ENCODE measurements at regions not wholly inside any gene's neighbourhood (a gene's known extent, or its start where the extent isn't known, plus 50 kb on each side); places are given as distances from the start of the nearest gene placed in this dataset.

GRCh38 chr14:44767646-44768173 lies 194.0 kb downstream of the KLHL28 start:
- CTCF ChIA-PET = no interaction called here
- no peak for TF ChIP-seq CTCF (IDR thresholded peaks at IDR 0.05; ENCODE audit: control extremely low read depth, extremely low read depth, low read depth, missing control alignments)
- POLR2A ChIA-PET = no interaction called here
- DNase-seq (ENCODE audit: extremely low spot score) = no peak

GRCh38 chr14:44766285-44766684 lies 195.5 kb downstream of the KLHL28 start:
- no peak for TF ChIP-seq CTCF (IDR thresholded peaks at IDR 0.05; ENCODE audit: control extremely low read depth, extremely low read depth, low read depth, missing control alignments)
- no peak for DNase-seq (ENCODE audit: extremely low spot score)
- CTCF ChIA-PET = no interaction called here
- POLR2A ChIA-PET = no interaction called here

GRCh38 chr14:44763356-44763755 lies 198.4 kb downstream of the KLHL28 start:
- TF ChIP-seq CTCF (IDR thresholded peaks at IDR 0.05; ENCODE audit: control extremely low read depth, extremely low read depth, low read depth, missing control alignments) = no peak
- POLR2A ChIA-PET = no interaction called here
- CTCF ChIA-PET = no interaction called here
- no peak for DNase-seq (ENCODE audit: extremely low spot score)

- TF ChIP-seq CTCF (IDR thresholded peaks at IDR 0.05; ENCODE audit: control extremely low read depth, extremely low read depth, low read depth, missing control alignments) = no peak
- POLR2A ChIA-PET = no interaction called here
- no peak for DNase-seq (ENCODE audit: extremely low spot score)
- CTCF ChIA-PET = no interaction called here
Observed at GRCh38 chr14:44759277-44759676, 202.5 kb downstream of the KLHL28 start.

- ChIA-PET CTCF (no interaction called here), POLR2A (no interaction called here)
- TF ChIP-seq CTCF (IDR thresholded peaks at IDR 0.05; ENCODE audit: control extremely low read depth, extremely low read depth, low read depth, missing control alignments) = no peak
- no peak for DNase-seq (ENCODE audit: extremely low spot score)
Observed at GRCh38 chr14:44756554-44756953, 205.2 kb downstream of the KLHL28 start.

- no peak for TF ChIP-seq CTCF (IDR thresholded peaks at IDR 0.05; ENCODE audit: control extremely low read depth, extremely low read depth, low read depth, missing control alignments)
- CTCF ChIA-PET = no interaction called here
Observed at GRCh38 chr14:44745371-44745770, 216.4 kb downstream of the KLHL28 start.

GRCh38 chr14:44742202-44742601 lies 219.5 kb downstream of the KLHL28 start:
- ChIA-PET CTCF (no interaction called here), POLR2A (no interaction called here)
- TF ChIP-seq CTCF (IDR thresholded peaks at IDR 0.05; ENCODE audit: control extremely low read depth, extremely low read depth, low read depth, missing control alignments) = no peak
- no peak for DNase-seq (ENCODE audit: extremely low spot score)

More at GRCh38 chr14:44745371-44745770, 216.4 kb downstream of the KLHL28 start:
- DNase-seq (ENCODE audit: extremely low spot score) = no peak
- POLR2A ChIA-PET = no interaction called here

All from GM10248 (cell line).